NCI-H2081 treated with DMSO at 0.1 percent for 48 hours (cell line): ENCODE measurements at regions not wholly inside any gene's neighbourhood (a gene's known extent, or its start where the extent isn't known, plus 50 kb on each side); places are given as distances from the start of the nearest gene placed in this dataset.
"Not testable (repeated sequence)": the region's sequence is repeated elsewhere in the genome, so short reads cannot be mapped to it uniquely, and the experiment has no call there.

Experiments
- DNase-seq: peaks from one replicate; lab custom pipeline; 2025; lab: John Stamatoyannopoulos, UW

DNA sequence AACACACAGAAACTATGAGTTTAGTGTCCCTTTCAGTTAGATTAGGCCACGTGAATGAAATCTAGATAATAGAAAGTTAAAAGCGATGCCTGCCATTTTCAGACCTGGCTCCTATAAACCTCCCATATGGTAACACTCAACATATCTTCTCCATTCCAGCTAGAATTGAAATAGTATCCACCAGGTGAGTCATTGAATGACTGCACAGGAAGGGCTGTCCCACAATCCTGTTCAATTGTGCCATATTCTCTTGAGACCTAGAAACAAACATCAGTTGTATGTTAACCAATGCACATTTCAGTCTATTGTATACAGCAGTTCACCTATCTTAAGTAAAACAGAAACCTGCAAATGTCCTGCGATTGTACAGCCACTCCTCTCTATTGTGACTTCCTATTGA, 659.3 kb upstream of the SLIT2 start:
- DNase-seq, result no peak

DNA sequence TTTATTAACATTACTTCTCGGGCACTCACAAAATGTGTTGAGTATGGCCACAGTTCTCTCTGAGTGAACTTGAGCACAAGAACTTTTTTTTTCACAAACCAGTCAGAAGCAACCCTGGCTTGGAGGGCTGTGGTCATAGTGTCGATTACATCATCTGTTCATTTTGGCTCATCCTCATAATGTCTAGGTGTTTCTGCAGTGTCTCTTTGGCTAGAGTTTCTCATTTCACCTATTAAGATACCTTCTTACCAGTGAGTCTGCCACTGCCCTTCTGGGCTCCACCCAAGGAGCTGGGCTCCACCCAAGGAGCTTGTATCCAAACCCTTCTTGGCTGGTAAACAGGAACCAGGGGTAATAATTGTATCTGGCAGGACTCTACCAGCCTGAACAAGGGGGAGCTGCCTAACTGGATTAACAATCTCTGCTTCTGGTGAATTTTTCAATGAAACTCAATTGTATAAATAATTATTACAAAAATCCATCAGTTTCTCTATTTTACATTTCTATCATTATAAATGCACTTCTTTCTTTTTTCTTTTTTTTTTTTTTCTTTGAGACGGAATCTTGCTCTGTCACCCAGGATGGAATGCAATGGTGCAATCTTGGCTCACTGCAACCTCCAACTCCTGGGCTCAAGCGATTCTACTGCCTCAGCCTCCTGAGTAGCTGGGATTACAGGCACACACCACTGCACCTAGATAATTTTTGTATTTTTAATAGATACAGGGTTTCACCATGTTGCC, 667.7 kb upstream of the SLIT2 start:
- no peak for DNase-seq

DNA sequence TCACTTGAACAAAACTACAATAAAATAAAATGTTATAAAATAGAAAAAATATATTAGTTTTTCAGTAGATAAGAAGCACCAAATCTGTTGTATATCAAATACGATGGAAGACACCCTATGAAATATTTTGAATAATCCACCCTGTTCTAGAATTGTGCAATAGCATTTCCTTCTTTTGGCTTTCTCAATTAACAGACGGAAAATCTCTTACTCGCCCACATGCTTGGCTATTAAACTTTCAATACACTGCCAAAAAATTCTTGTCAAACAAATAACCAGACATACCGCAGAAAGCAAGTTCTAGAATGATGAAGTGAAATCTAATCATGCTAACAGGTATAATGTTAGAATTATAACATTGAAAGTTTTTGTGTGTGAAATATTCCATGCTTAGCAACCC, 671.6 kb upstream of the SLIT2 start:
- no peak for DNase-seq

DNA sequence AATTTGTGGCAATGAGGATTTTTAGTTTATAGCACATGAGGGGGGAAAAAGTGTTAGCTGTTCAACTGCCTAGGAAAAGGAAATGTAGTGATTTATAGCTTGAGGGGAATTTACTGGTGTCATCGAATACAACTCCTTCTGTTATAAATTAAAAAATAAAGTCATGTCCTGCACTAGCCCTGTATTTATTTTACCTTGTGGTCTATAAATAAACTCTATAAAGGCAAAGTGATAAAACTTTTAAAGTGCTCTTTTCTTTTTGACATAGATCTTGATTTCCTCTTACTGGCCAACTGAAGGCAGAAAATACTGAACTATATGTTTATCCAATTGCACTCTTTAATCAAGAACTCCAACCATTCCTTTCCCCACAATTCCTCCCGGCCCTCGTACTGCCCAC, 672.1 kb upstream of the SLIT2 start:
- DNase-seq, result no peak

DNA sequence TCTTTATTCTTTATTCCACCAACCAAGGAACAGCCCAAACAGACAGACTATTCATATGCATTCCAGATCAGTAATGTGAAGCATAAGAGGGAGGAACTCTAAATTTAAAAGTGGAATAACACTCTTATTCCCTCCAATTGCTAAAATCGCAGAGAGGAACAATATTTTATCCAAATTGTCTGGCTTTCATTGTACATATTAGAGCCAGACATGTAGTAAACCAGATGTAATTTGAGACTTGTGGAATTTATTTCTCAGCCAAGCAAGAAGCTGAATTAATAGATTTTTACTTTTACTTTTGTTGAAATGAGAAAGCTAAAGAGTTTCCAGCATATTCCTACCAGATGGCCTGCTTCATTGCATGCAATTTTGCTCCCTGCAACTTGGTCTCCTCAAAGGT, 674.6 kb upstream of the SLIT2 start:
- no peak for DNase-seq

DNA sequence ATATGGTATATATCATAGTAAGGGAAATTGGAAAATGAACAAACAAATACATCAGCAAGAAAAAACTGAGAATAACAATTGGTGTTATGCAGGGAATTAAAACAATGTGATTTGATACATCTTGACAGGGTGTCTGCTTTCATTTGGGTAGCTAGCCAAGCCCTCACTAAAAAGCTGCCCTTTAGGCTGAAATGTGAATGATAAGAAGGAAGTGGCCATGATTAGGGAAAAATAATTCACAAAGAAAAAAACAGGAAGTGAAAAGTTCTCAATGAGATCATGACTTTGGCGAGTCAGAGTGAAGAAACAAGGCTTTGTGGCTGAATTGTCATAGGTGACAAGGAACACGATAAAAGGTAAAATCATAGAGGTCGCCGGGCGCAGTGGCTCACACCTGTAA, 675.8 kb upstream of the SLIT2 start:
- no peak for DNase-seq

DNA sequence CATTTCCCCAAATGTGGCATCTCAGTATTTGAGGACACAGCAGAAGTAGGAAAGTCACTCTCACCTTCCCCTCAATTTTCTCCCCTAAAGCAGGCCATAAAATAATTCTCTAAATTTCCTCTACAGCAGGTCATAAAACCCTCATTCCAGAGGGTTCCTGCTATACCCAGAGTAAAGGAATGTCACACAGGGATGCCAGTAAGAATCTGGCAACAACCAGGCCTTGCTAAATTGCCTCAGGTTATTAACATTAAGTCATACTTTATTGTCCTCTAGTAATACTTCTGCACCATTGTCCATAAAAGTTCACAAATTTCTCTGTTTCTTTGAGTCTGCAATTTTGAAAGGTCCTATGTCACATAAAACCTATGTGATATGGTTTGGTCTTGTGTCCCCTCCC, 685.7 kb upstream of the SLIT2 start:
- DNase-seq, result no peak

DNA sequence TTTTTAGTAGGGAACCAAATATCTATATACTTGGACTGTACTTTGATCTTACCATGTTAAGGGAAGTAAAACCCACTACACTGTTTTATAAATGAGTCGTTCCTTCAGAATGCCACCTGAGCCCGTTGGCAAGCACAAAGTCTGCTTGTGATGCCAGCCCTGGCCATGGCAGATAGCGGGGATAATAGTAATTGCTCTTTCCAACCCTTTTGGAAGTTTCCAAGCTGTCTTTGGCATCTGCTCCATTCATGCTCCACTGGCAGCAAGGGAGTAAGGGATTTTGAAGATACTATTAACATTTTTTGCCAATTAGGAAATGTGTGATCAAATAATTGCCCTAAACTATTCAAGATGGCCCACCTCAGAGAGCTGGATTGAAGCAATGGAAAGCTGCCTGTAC, 689.2 kb upstream of the SLIT2 start:
- DNase-seq, result no peak

DNA sequence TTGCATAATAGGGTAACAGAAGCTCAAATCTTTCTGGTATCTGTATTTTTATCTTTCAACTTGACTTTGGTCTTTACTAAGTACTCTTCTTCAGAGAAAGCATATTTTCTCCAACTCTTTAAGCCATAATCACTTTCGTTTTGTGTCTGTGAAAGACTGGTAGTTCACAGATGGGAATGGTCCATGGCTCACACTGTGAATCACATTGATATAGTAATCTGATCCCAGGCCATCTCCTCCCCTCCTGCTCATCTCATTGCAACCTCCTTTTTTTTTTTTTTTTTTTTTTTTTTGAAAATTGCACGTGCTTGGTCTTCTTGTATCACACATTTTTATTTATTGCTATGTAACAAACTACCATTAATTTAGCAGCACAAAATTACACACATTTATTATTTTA, 694.5 kb upstream of the SLIT2 start:
- no peak for DNase-seq

DNA sequence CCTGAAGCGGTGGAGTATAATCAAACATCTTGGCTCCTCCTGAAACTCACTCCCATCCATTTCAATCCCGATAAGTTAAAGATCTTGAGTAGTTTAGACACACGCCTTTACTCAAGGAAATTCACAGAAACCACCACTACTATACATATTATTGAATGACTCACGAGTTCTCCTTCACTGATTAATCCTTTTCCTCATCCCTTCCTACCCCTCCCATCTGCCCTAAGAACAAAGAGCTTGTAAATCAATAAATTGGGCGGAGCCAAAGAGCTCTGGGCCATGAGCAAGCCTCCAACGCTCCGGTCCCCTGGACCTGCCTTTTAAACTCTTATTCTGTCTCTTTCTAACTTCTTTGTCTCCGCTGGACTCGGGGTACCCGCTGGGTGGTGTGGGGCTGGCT, 695.4 kb upstream of the SLIT2 start:
- not testable (repeated sequence) for DNase-seq

DNA sequence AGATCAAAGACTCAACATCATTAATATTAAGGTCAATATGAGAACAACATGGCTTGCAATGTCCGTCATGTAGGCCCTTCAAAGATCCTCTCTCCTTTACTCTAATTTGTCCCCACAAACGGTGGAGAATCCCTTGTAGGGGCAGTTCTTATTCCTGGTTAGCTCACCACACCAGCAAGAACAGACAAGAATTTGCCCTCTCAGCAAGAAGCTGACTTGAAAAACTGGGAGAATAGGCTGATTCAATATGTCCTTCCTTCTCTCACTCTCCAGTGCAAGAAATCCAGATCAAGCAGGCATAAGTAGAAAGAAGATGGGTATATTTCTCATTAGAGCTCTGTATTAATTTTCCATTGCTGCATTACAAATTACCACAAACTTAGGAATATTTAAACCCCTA, 704.2 kb upstream of the SLIT2 start:
- no peak for DNase-seq

DNA sequence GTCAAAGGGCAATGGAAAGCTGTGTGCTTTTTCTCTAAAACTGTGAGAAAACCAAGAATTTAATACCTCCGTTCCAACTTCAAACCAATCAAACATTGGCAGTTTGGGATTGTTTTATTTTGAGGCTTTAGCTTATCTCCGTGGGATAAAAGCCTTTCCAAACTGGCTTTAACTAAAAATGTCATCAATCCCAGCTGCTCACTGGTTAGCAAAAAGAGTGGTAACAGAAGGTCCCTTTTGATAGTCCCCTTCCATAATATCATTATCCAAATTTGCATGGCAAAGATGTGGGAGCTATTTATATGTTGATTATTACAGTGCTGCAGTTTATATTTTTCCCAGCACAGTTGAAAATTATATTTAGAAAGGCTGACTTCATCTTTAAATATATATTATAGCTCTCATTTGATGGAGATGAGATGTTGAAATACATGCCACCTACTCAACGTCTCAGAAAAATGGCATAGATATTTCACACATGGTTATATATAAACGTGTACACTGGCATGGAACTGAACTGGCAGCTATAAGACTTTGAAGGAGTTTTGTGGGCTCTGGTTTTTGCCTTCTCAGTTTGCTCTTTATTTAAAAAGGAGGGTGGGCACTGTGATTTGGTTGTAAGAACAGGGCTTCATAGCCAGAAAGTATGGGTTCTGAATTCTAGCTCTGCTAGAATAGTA, 707.1 kb upstream of the SLIT2 start:
- no peak for DNase-seq

DNA sequence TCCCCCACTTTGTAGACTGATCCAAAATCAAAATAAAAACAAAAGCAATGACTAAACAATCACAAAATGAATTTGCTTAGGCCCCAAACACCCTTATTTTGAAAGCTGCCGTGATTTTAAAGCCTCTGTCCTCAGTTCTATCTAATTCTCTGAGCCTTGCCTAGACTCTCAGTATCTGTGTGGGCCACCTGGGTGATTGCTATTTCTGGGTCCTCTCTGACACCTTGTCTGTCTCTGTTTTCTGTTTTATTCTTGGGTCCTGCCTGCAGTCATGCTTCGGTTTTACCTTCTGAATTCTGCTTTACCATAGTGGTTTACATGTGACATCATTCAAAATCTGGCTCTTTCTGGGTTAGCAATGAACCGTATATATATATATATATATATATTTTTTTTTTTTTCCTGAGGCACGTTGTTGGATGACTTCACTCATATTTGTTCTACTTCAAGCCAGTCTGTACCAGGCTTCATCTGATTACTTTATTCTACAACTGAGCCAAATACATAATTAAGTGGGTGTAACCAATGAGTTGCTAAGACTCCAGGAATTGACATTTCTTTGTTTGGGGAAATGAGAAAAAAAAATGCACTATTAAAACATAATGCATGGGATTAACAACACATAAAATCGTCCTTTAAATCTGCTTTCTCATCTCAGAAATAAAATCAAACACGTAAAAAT, 710.7 kb upstream of the SLIT2 start:
- no peak for DNase-seq

DNA sequence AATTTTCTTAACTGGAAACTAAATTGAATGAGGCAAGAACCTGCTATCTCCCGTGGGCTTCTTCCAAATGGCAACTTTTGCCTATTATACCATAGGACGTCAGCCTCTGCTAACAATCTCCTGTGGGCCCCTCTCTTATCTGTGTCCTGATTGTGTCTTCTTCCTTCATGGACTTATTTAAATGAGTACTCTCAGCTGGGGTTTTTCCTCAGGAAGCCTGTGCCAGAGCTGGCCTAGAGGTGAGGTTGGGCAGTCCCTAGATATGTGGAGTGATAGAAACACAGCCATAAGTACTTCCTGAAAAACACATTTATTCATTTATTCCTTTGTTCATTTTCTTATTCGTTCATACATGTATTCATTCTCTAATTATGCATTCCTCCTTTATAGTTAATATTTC, 712.5 kb upstream of the SLIT2 start:
- DNase-seq, result no peak

DNA sequence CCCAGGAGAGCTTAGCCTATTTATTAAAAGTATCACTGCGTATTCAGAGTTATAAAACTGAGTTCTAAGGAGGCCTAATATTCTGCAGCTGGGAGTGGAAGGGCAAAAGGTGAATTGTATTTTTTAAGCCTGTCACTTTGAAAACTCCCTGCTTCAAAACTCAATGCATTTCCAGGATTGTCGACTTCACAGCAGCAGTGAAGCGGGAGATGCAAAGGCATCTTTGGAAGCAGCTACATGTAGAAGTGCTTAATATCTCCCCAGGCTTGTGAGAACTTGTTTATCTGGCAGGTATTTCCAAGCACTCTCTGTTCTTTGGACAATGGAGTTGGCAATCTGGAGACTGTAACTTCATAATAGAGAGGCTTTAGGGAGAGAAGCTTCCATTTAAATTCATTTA, 717.5 kb upstream of the SLIT2 start:
- DNase-seq, result no peak

DNA sequence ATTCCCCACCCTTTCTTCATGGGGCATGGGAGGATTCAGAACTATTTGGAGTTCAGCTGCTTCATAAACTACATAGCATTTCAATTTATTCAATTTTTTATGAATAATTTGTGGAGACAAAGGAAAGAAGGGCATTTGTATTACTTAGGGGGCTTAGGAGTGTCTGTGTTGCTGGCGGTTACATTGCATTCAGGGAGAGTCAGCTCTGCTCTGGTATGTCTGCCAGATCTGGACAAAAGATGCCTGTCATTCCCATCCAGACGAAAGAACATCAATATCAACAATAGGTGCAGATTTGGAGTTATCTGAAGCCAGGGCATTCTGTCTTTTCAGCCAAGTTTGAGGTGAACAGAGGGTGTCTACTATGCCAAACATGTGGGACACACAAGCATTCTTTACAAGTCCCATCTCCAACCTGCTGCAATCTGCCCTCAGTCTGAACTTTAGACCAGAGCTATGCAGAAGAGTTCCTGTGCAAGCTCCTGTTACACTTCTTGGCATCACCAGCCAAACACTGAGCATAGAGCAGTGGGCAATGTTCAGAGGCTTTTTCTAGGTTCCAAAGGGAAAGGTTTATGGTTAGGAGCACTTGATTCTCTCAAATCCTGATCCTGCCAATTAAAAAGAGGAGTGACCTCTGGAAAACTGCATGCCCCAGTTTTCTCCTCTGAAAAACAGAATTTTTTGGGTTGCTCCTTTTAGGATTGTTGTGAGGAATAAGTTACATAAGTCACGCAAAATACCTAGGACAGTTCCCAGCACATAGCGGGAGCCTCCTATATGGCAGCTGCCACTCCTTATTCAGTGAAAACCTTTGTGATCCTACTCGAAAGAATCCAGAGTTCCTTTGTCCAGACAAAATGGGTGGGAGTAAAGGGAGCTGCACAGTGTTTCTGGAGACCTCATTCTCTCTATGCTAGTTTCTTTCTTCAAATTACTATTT, 719.5 kb upstream of the SLIT2 start:
- DNase-seq, result no peak

DNA sequence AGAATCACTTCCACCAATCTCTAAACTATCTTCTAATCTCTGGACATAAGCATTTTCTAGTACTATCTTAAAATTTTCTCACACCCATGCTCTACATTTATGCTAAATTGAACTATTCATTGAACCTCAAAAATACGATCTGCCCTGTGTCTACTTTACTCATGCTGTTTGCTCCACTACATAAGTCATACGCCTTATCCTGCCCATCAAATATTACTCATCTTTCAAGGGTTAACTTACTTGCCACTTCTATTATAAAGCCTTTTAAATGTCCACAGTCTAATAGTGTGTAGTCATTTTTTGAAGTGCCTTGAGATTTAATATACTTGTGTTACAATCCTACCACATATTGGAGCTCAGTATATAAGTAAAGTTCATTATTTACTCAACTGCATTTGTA, 727.7 kb upstream of the SLIT2 start:
- no peak for DNase-seq

DNA sequence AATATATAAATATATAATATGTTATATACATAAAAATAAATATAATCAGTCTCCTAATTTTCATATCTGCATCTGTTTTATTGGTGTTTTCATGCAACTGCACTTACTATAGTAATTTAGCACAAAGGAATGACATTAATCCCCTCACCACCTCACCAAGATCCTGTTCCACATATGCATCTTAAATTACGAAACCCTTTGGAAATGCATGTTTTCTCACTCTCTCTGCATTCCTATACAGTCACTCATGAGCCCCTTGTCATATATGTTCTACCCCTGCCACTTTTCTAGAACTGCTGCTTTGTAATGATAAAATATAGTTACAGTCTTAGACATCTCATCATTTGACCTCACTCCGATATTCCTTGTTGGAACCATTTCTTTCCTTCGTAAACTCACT, 728.7 kb upstream of the SLIT2 start:
- DNase-seq, result no peak

DNA sequence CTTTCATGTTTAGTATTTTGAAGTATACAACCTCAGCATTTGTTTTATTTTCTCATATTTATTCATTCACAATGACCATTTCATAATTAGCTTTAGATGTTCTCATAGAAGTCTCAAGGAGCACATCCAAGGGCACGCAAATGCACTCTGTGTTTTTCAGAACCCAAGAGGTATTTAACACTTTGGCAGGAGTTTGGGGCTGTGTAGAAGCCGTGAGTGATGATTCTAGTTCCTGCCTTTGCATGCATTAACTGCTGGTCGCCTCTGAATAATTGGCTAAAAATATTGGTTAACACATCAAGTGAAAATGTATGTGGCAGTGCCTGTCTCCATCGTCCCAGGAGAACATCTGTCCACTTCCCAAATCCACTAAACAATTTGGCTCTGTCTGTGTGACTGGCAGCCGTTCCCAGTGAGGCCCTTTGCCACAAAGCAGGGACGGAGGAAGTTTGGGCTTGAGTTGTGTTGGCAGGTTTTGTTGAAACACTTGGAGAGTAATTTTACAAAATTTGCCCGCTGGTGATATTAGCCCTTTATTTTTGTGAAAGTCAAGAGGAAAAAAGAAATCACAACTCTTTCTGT, 730.7 kb upstream of the SLIT2 start:
- no peak for DNase-seq

DNA sequence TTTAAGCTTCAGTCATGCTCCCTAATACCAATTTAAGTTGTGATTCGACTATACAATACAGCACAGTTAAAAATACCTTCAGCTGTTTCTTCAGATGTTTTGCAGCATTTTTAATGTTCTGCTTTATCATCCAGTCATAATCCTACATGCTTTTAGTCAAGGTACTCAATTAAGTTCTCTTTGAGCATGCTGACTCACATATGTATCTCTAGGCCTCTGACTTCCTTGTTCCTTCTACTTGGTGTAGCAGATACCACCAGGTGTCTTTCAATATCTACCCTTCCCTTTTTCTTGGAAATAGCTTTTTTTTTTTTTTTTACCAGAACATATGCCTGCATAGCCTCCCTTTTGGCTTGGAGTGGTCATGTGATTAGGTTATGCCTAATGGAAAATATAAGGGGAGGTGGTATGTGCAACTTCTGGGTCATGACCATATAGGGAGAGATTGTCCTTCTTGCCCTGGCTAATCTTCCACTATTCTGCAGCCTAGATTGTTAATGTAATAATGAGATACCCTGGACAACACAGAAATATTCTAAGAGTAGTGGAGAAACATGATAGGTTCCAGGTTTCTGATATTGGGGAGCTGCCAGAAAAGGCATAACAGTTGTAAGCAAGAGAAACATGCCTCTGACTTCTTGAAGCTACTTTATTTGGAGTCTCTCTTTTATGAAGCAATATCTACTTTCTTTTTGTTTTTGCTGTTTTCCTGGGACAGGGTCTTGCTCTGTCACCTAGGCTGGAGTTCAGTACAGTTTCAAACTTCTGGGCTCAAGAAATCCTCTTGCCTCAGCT, 737.2 kb upstream of the SLIT2 start:
- no peak for DNase-seq

DNA sequence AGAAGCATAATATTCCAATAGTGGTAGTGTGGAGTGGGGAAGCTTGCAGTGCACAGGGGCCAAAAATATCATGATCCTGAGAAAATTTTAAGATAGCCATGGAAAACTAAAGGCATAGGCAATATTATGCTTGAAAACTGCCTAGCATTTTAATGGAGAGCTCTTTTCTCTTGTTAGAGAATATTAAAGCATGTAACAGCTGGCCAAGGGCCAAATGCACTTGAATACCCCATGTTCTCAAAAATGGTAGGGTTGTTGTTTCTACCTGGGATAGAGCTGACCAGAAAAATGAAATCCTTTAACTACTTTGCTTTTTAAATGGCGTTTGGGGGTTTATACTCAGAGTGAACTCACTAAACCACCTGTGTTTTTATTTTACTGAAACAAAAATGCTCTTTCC, 739.6 kb upstream of the SLIT2 start:
- no peak for DNase-seq
